NCI-H2196 treated with DMSO at 0.1 percent for 48 hours (cell line): ENCODE measurements at regions not wholly inside any gene's neighbourhood (a gene's known extent, or its start where the extent isn't known, plus 50 kb on each side); places are given as distances from the start of the nearest gene placed in this dataset.
"Not testable (repeated sequence)": the region's sequence is repeated elsewhere in the genome, so short reads cannot be mapped to it uniquely, and the experiment has no call there.

Experiments used
- DNase-seq: peaks from one replicate; lab custom pipeline; 2025; ENCODE audit not compliant: unreplicated experiment; lab: John Stamatoyannopoulos, UW

- DNase-seq, result no peak
Measured at GRCh38 chr7:142698429-142698828, 50.8 kb upstream of the PRSS1 start.

DNA sequence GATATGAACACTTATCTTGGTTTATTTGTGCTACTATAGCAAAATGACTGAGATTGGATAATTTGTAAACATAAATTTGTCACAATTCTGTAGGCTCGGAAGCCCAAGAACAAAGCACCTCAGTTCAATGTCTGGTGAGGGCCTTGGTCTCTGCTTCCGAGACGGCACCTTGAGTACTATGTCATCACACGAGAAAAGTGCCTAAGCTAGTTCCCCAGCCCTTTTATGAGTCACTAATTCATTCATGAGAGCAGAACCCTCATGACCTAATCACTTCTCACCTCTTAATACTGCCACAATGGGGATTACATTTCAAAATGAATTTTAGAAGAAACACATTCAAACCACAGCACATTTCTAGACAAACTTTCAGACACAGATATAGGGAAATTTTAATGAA is 52.0 kb upstream of the PRSS1 start:
- DNase-seq, result no peak

GRCh38 chr7:142696456-142697179 is 52.7 kb upstream of the PRSS1 start:
- DNase-seq, result no peak

- DNase-seq, result no peak
Measured at GRCh38 chr7:142693911-142694310, 55.4 kb upstream of the PRSS1 start.

DNA sequence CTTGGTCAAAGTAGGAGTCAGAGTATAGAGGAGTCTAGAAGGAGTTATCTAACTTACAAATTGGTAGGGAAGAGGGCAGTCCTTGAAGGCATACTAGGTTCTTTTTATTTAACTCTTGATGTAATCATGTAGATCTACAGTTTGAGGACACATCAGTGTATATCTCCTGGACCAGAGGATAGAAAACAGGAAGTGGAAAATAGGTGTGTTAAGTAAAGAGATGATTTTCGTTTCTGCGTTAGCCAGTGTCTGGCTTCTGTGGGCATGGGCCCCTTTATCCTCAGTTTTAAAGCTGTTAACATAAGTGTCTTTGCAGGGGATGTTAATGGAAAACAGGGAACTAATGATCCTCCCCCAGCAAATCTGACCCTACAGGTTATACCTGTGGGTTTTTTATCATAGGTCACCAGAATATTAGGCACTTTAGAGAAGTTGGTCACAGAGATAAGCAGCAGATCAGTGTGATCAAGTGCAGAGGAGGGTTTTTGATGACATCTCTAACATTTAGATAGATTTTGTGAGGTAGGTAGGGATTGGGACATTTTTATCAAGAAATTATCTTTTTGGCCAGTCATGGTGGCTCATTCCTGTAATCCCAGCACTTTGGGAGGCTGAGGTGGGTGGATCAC is 58.6 kb upstream of the PRSS1 start:
- DNase-seq, result no peak

DNA sequence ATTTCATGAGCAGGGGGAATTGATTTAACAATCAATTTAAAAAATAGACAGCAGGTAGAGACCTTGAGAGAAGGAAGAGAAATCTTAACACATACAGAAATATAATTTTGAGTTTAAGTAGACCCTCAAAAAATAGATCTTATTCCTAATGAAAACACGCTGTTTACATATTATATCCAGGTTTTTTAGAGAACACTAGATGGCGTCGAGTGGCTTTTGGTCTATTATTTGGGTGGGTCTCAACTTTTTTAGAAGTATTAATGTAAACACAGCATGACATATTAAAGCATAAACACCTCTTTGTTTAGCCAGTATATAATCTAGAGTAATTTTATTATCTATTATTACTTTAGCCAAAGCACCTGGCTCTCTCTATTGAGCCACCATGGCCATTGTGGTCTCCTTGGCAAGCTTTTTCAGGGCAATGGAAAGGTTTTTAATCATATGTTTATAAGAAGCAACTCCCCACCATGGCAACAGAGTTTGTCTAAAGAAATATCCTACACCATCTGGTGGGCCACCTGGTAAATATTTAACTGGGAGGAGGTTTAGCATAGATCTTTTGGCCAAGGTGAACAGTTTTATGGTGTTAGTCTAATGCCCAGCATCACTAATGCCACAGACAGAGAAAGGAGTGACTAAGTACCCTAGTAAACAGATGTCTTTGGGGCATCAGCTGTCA is 59.7 kb upstream of the PRSS1 start:
- no peak for DNase-seq

DNA sequence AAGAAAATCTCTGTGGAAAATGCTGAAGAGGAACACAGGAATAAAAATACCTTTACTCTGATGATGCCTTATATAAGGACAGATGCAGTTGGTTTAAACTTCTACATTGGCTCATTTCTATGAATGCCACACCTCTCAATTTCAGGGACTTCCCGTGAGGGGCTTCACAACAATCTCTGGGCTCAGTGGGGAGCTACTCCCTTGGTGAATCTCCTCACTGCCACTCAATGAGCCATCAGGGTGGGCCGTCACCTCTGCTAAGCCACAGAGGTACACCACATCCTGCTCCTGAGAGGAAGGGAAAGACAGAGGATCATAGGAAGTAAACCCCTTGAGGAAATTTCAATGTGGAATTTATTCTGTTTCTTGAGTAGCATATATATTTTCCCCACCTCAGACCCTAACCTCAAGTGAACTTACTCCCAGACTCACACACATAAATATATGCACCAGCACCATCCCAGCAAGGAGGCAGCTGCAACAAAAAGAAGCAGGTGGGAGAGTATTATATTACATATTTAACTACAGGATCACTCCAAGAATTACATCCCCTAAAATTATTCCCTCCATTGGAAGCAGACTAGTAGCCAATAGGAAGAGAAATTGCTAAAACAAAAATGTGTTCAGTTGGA is 63.3 kb upstream of the PRSS1 start:
- DNase-seq, result no peak

DNA sequence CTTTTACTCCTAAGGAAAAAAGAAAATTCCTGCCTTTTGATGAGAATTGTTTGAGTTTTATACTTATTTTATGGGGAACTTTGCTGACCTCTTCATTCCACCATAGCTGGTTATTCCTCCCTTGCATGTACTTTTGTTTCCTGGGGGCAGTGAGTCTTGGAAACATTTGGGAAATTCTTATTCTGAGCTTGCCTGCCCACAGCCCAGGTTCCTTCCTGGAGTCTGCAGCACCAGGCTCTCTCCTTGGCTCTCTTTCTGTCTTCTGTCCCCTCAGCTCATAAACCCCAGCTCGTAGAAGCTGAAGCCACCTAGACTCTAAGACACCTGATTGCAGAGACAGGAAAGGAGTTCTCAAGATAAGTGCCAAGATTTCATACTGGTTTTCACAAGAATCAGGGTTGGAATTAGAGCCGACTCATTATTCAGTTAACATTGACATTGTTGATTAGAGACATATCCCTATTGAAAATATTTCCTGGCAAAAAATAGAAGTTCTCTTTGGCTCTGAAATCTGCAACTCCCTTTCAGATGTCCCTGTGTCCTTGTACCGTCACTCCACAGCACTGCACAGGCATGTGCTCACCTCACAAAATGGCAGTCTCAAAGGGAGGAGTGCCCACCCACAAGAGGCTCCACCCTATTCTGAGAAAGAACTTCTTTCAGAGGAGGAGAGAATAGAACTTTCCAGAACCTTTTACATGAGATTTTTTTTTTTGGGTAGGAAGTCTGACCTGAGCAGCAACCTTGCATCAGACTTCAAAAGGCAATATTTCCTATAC is 67.8 kb upstream of the PRSS1 start:
- DNase-seq, result no peak

DNA sequence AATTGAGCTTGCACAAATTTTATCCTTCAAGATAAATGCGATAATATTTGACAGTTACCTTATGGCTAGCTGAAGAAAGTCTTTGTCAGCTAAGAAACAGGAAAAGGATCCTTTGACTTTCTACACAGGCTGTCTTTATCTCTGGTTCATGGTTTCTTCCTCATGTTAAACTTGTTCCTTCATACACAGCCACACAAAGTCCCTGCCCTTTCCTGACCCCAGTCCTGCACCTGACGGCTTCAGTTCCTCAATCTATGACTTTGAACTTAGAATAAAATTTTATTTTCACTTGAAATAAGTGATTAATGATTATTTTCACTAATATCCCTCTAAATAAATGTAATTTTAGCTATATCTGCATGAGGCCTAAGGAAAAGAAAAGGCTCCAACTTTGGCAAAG is 77.8 kb upstream of the PRSS1 start:
- no peak for DNase-seq

- no peak for DNase-seq
Measured at GRCh38 chr7:142670511-142670910, 78.8 kb upstream of the PRSS1 start.

DNA sequence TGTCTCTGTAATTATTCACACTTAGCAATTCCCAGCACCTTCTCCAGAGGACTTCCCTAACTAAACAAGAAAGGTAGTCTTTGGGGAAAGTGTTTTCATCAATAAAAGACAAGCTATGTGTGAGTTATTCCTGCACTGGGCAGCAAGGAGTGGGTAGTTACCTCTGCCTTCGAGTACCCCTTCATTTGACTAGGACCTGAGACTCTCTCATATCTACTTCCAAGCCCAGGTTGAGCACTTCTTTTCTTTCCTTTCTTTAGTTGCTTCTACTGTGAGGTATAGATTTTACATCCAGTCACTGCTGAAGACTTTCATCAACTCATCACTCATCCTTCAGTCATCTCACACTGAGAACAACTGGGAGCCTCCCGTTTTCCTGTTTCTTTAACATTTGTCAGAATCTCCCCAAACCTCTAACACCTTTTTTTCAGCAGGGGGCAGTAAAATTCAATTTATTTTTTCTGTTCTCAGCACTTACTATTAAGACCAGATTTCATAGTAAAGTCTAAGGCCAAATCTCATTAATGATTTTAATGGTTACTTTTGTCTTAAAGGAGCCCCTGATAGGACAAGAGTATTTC is 80.1 kb upstream of the PRSS1 start:
- DNase-seq, result no peak

DNA sequence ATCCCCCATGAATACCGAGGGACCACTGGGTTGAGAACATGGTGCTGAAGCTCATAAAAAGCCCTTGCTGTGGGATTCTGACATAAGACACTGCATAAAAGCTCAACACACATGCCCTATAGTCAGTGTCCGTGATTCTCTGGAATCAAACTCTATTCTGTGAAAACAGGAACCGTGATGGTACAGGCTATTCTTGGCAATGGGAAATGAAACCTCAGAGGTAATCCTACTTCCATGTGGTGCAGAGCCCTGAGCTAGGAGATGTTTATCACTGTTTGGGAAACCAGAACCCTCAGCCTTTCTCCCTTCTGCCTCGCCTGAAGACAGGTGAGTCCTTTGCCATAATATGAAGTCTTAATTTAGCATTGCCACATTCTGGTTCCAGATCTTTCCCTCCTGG is 80.8 kb upstream of the PRSS1 start:
- no peak for DNase-seq

DNA sequence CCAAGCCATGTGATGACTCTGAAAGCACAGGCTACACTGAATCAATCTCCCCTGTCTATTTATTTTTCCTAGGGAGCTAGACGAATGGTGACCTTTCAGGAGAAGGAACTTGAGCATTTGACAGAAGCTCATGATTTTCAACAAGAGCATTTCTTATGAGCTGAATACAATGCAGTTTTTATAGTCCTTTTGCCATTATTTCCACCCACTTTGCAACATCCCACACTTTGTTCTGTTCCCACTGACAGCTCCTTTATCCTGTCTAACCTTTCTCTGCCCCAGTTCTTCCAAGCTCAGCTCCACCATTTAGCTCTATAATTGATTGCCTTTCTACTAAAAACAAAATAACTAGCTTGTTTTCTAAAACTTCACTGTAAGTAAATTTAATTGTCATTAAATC is 91.9 kb upstream of the PRSS1 start:
- DNase-seq, result no peak

- no peak for DNase-seq
Measured at GRCh38 chr7:142654398-142654797, 94.9 kb upstream of the PRSS1 start.

DNA sequence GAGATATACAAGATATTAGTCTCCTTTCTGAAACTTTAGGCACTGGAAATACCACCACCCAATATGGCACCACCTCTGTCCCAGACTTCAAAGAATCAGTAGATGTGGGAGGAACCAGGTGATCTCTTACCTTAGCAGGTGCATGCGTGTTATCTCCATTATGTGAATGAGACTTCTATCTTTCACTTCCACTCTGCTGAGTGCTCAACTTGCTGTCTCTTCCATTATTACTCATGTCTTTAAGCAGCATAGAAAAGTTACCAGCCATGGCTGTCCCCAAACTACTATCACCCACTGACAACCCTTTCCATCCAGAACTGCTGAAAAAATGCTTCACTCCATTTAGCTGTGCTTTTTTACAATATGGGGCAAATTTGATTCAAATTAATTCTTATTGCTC is 101.5 kb upstream of the PRSS1 start:
- no peak for DNase-seq

- DNase-seq, result no peak
Measured at GRCh38 chr7:142646386-142647140, 102.7 kb upstream of the PRSS1 start.

GRCh38 chr7:142645777-142646176 is 103.5 kb upstream of the PRSS1 start:
- no peak for DNase-seq

DNA sequence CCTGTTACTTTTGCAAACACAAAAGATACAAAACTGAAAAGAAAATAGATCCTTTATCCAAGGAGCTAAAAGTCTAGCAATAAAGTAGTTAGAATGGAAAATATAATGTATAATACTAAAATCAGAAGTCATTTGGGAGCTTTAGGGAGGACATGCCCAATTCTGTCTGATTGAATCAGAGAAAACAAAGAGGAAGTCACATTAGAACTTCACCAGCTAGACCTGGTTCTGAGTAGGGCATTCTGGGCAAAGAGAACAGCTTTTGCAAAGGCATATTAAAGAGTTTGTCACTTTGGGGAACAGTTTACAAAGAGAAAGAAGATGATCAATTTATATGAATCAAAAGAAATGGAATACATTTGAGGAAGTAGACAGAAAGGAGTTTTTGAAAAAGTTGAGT is 107.0 kb upstream of the PRSS1 start:
- DNase-seq, result no peak

DNA sequence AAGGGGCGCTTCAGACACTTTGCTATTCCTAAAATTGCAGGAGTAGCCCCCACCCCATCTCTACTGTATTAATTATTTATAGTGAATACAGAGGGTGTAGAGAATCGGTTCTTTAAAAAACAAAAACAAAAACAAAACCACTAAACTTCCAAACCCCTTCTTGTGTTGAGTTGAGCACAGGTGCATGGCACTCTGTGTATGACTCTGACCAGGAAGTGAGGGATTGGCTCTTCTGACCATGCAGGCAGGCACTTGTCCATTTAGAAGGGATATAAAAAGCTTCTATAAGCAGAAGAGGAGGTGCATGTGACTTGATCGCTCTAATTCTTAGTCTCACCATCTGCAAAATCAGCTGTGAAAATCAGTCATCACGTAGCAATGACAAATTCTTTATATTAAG is 108.0 kb upstream of the PRSS1 start:
- DNase-seq, result not testable (repeated sequence)

DNA sequence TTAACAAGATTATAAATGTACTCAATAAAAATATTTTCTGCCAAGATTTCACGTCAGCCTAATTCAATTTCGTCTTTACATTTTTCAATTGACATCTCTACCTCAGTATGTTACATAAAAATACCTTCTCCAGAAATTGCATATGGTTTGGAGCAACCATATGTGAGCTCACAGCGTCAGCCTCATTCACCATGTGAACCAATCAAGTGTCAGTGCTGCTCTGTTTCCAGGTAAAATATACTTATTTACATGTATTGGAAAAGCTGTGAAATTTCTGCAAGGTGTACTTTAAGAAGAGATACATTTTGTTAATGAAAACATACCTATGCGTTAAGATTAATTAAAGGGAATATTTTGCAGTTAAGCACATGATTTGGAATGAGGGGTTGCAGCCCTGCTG is 110.7 kb upstream of the PRSS1 start:
- no peak for DNase-seq
